Spleen (tissue), 7 donors: ENCODE measurements at regions not wholly inside any gene's neighbourhood (a gene's known extent, or its start where the extent isn't known, plus 50 kb on each side); places are given as distances from the start of the nearest gene placed in this dataset.

Experiments
- CTCF ChIP-seq, 11 experiments: fragments of 200-600 bp in 7 of 11; fragments of 450-650 bp in 4 of 11; sonication (generic) in 4 of 11; IDR thresholded peaks in 8 of 11; conservative IDR thresholded peaks in 3 of 11; 1 replicate in 7 of 11; 2 replicates in 4 of 11; pipeline versions ENCODE4 v1.4.0 to v1.8.0; 2016 to 2021; ENCODE audit warnings: antibody characterized with exemption in 11 of 11, inconsistent platforms in 4 of 11, mild to moderate bottlenecking in 1 of 11
- POLR2A ChIP-seq, 3 donors: fragments of 450-650 bp; IDR thresholded peaks; one replicate each; pipeline ENCODE4 v1.5.1; 2017; ENCODE audit warnings: antibody characterized with exemption in 3 of 3, mild to moderate bottlenecking in 1 of 3
- POLR2AphosphoS5 ChIP-seq, 3 donors: sonication (generic); formaldehyde crosslinking; IDR thresholded peaks; one replicate each; pipeline ENCODE4 v1.5.1; 2017; ENCODE audit warnings: antibody characterized with exemption in 3 of 3
- donor health status: DM: no; HTN: no; CAD: no; lungs with moderate emphysema.
- donor health status: DM: no; HTN: no; CAD: no.
- donor health status: DM: no; HTN: no; CAD: no.

- TF ChIP-seq CTCF (IDR thresholded peaks at IDR 0.05 in 8 of 11, conservative IDR thresholded peaks at IDR 0.05 in 3 of 11) (no peak), POLR2A (IDR thresholded peaks at IDR 0.05) (no peak), POLR2AphosphoS5 (IDR thresholded peaks at IDR 0.05) (no peak)
Measured at GRCh38 chr18:24999650-25000267, 352.2 kb downstream of the ZNF521 start.
